BLaER1 treated with 17β-estradiol and CSF1 and Interleukin-3, amounts not matched to agents 10 nM and 100 nM (cell line): ENCODE measurements at regions not wholly inside any gene's neighbourhood (a gene's known extent, or its start where the extent isn't known, plus 50 kb on each side); places are given as distances from the start of the nearest gene placed in this dataset.
"Not testable (repeated sequence)": the region's sequence is repeated elsewhere in the genome, so short reads cannot be mapped to it uniquely, and the experiment has no call there.

Experiments used
- H3K27ac ChIP-seq, 11 experiments: shearing (Covaris generic); formaldehyde crosslinking; 2 replicates each; pipeline ENCODE4 v1.8.1; 2022
- H3K27me3 ChIP-seq, 11 experiments: shearing (Covaris generic); formaldehyde crosslinking; 2 replicates each; pipeline ENCODE4 v1.8.1; 2022
- H3K36me3 ChIP-seq, 11 experiments: shearing (Covaris generic); formaldehyde crosslinking; 2 replicates each; pipeline ENCODE4 v1.8.1; 2022
- H3K4me1 ChIP-seq, 10 experiments: shearing (Covaris generic); formaldehyde crosslinking; 2 replicates each; pipeline ENCODE4 v1.8.1; 2022
- H3K4me2 ChIP-seq, 11 experiments: shearing (Covaris generic); formaldehyde crosslinking; 2 replicates each; pipeline ENCODE4 v1.8.1; 2022
- H3K4me3 ChIP-seq, 10 experiments: shearing (Covaris generic); formaldehyde crosslinking; 2 replicates each; pipeline ENCODE4 v1.8.1; 2022
- H3K9ac ChIP-seq, 11 experiments: shearing (Covaris generic); formaldehyde crosslinking; 2 replicates each; pipeline ENCODE4 v1.8.1; 2022
- H3K9me3 ChIP-seq, 11 experiments: shearing (Covaris generic); formaldehyde crosslinking; replicated peaks in 1 of 11; 2 replicates each; pipeline ENCODE4 v1.8.1; 2022
- H4K20me1 ChIP-seq, 11 experiments: shearing (Covaris generic); formaldehyde crosslinking; 2 replicates each; pipeline ENCODE4 v1.8.1; 2022
- Cebpa-rat ChIP-seq, 11 experiments: shearing (Covaris generic); IDR thresholded peaks; 2 replicates each; pipeline ENCODE4 v1.8.1; 2022

GRCh38 chr2:38141501-38141900 is 65.5 kb upstream of the CYP1B1 start:
- H4K20me1 ChIP-seq = no peaks in the 10 kb centered on the region
- TF ChIP-seq Cebpa-rat (IDR thresholded peaks at IDR 0.05) = no peak
- peaks cover 8 to 21% (median 19%) of the 10 kb centered on the region in 11 experiments; a peak in 17 of 22 replicates for H3K9me3 ChIP-seq
- peak overlapping the region in 2 of 11 experiments; percentile 40 to 50; a peak in 3 of 22 replicates for H3K4me2 ChIP-seq
- H3K36me3 ChIP-seq = no peaks in the 10 kb centered on the region
- H3K27ac ChIP-seq = no peak overlapping the region
- peaks cover 0 to 29% (median 3%) of the 10 kb centered on the region in 10 experiments; a peak in 11 of 20 replicates for H3K4me1 ChIP-seq
- H3K9ac ChIP-seq = no peak overlapping the region
- no peak overlapping the region for H3K4me3 ChIP-seq
- no peaks in the 10 kb centered on the region for H3K27me3 ChIP-seq

DNA sequence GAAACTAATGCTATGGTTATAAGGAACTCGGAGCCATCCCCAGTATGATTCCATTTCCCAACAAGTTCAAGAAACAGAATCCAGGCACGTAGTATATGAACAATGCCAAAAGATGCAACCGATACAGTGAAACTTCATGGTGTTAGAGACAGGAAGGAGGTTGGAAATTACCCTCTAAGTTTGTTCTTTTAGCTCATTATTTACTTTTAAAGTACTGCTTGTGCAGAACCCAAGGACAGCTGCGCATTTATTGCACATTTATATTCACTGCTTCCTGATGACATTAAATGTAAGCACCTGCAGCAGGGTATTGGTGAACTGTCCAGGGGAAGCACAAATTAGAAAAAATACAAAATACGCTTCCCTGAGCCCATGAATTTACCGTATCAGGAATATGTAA is 63.0 kb upstream of the CYP1B1 start:
- no peak overlapping the region for H3K27ac ChIP-seq
- H3K4me3 ChIP-seq = no peak overlapping the region
- H4K20me1 ChIP-seq = no peaks in the 10 kb centered on the region
- H3K4me2 ChIP-seq = no peak overlapping the region
- no peaks in the 10 kb centered on the region for H3K36me3 ChIP-seq
- no peak for TF ChIP-seq Cebpa-rat (IDR thresholded peaks at IDR 0.05)
- H3K4me1 ChIP-seq = peaks cover 0 to 10% (median 0%) of the 10 kb centered on the region in 10 experiments; a peak in 1 of 20 replicates
- no peaks in the 10 kb centered on the region for H3K27me3 ChIP-seq
- peaks cover 7 to 21% (median 17%) of the 10 kb centered on the region in 11 experiments; a peak in 17 of 22 replicates for H3K9me3 ChIP-seq
- H3K9ac ChIP-seq = no peak overlapping the region

GRCh38 chr2:38138419-38138818 is 62.5 kb upstream of the CYP1B1 start:
- no peak for TF ChIP-seq Cebpa-rat (IDR thresholded peaks at IDR 0.05)
- Histone ChIP-seq H3K9me3 (peaks cover 2 to 17% (median 11%) of the 10 kb centered on the region in 11 experiments; a peak in 17 of 22 replicates), H3K27ac (no peak overlapping the region)

DNA sequence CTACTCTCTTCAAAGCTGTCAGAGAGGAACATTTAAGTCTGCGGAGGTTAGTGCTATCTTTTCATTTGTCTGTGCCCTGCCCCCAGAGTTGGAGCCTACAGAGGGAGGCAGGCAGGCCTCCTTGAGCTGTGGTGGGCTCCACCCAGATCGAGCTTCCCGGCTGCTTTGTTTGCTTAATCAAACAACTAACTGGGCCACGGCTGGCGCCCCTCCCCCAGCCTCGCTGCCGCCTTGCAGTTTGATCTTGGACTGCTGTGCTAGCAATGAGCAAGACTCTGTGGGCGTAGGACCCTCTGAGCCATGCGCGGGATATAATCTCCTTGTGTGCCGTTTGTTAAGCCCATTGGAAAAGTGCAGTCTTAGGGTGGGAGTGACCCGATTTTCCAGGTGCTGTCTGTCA is 62.0 kb upstream of the CYP1B1 start:
- peaks cover 0 to 14% (median 8%) of the 10 kb centered on the region in 11 experiments; a peak in 14 of 22 replicates for H3K9me3 ChIP-seq
- not testable (repeated sequence) for H3K4me1 ChIP-seq, H3K4me3 ChIP-seq, H3K9ac ChIP-seq, H3K27ac ChIP-seq, H3K36me3 ChIP-seq, H4K20me1 ChIP-seq, H3K27me3 ChIP-seq, H3K4me2 ChIP-seq

More at GRCh38 chr2:38138419-38138818, 62.5 kb upstream of the CYP1B1 start:
- no peaks in the 10 kb centered on the region for H4K20me1 ChIP-seq
- no peak overlapping the region for H3K4me3 ChIP-seq
- no peak overlapping the region for H3K9ac ChIP-seq
- no peak overlapping the region for H3K4me2 ChIP-seq
- no peaks in the 10 kb centered on the region for H3K27me3 ChIP-seq
- H3K4me1 ChIP-seq = peaks cover 0 to 9% (median 0%) of the 10 kb centered on the region in 10 experiments; a peak in 1 of 20 replicates
- no peaks in the 10 kb centered on the region for H3K36me3 ChIP-seq

DNA sequence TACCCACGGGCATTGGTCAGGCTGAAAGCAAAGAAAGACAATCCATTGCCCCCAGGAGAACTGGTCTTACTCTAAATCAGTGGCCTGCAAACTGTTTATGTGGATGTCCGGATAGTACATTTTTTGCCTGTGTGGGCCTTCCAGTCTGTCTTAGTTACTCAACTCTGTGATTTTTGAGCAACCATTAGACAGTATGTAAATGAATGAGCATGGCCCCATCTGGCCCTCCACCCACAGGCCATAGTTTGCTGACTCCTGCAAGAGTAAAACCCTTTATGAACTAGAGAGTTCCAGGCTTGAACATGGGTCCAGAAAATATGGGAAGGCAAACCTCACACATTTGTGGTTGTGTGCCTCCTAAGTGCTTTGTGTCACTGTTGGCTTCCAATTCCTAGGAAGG is 55.7 kb upstream of the CYP1B1 start:
- Histone ChIP-seq H3K36me3 (peaks cover 0 to 16% (median 4%) of the 10 kb centered on the region in 11 experiments; a peak in 7 of 22 replicates), H3K4me1 (peaks cover 0 to 54% (median 20%) of the 10 kb centered on the region in 10 experiments; a peak in 15 of 20 replicates), H3K9ac (no peak overlapping the region; a peak in 1 of 22 replicates), H3K9me3 (peaks cover 16 to 49% (median 19%) of the 10 kb centered on the region in 11 experiments), H3K27me3 (no peaks in the 10 kb centered on the region), H4K20me1 (no peaks in the 10 kb centered on the region), H3K27ac (peak overlapping the region in 3 of 11 experiments; percentile 94 to 96 (median 94); a peak in 6 of 22 replicates), H3K4me3 (no peak overlapping the region), H3K4me2 (peak overlapping the region in 3 of 11 experiments; percentile 73 to 93 (median 87); a peak in 6 of 22 replicates)
- TF ChIP-seq Cebpa-rat (IDR thresholded peaks at IDR 0.05) = no peak

GRCh38 chr2:38130876-38131275 is 54.9 kb upstream of the CYP1B1 start:
- Histone ChIP-seq H3K36me3 (peaks cover 0 to 16% (median 4%) of the 10 kb centered on the region in 11 experiments; a peak in 7 of 22 replicates), H3K9me3 (peaks cover 21 to 57% (median 26%) of the 10 kb centered on the region in 11 experiments), H3K4me2 (peak overlapping the region in 4 of 11 experiments; percentile 11 to 93 (median 80); a peak in 6 of 22 replicates), H3K9ac (no peak overlapping the region), H3K27ac (peak overlapping the region in 4 of 11 experiments; percentile 94 to 96 (median 94); a peak in 7 of 22 replicates), H3K4me1 (peaks cover 0 to 62% (median 20%) of the 10 kb centered on the region in 10 experiments; a peak in 15 of 20 replicates), H3K27me3 (no peaks in the 10 kb centered on the region), H4K20me1 (no peaks in the 10 kb centered on the region), H3K4me3 (no peak overlapping the region)
- no peak for TF ChIP-seq Cebpa-rat (IDR thresholded peaks at IDR 0.05)

- Histone ChIP-seq H4K20me1 (no peaks in the 10 kb centered on the region), H3K27me3 (no peaks in the 10 kb centered on the region), H3K4me2 (peak overlapping the region in 7 of 11 experiments; percentile 45 to 93 (median 73); a peak in 11 of 22 replicates), H3K9me3 (peaks cover 21 to 66% (median 35%) of the 10 kb centered on the region in 11 experiments), H3K36me3 (peaks cover 0 to 18% (median 4%) of the 10 kb centered on the region in 11 experiments; a peak in 7 of 22 replicates), H3K4me3 (no peak overlapping the region), H3K4me1 (peaks cover 0 to 66% (median 20%) of the 10 kb centered on the region in 10 experiments; a peak in 15 of 20 replicates), H3K27ac (peak overlapping the region in 8 of 11 experiments; percentile 71 to 96 (median 94); a peak in 16 of 22 replicates), H3K9ac (peak overlapping the region in 5 of 11 experiments; percentile 50 to 75 (median 72); a peak in 10 of 22 replicates)
- no peak for TF ChIP-seq Cebpa-rat (IDR thresholded peaks at IDR 0.05)
Observed at GRCh38 chr2:38129987-38130386, 54.0 kb upstream of the CYP1B1 start.

DNA sequence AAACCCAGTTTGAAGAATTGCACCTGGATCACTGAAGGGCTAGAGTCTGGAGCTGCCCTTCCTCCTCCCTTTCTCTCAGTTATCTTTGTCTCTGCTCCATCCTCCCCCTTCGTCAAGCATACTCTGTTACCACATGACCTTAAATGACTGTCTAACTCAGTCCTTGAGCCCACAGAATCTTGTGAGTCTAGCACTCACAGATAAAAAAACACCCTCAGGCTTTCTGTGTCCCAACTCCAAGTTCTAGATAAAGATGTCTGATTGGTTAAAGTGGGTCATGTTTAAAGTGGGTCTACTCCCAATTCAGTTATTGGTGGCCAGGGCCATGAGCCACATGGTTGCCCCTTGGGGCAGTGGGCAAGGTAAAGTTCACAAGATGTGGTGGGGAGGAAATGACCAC is 53.5 kb upstream of the CYP1B1 start:
- Histone ChIP-seq H3K27me3 (no peaks in the 10 kb centered on the region), H3K4me3 (no peak overlapping the region), H4K20me1 (no peaks in the 10 kb centered on the region), H3K9me3 (peaks cover 21 to 69% (median 35%) of the 10 kb centered on the region in 11 experiments), H3K9ac (peak overlapping the region in 5 of 11 experiments; percentile 50 to 75 (median 72); a peak in 11 of 22 replicates), H3K36me3 (peaks cover 0 to 18% (median 4%) of the 10 kb centered on the region in 11 experiments; a peak in 7 of 22 replicates), H3K4me2 (peak overlapping the region in 7 of 11 experiments; percentile 45 to 93 (median 73); a peak in 14 of 22 replicates), H3K27ac (peak overlapping the region in 8 of 11 experiments; percentile 71 to 96 (median 94); a peak in 16 of 22 replicates), H3K4me1 (peaks cover 0 to 66% (median 20%) of the 10 kb centered on the region in 10 experiments; a peak in 15 of 20 replicates)
- TF ChIP-seq Cebpa-rat (IDR thresholded peaks at IDR 0.05) = no peak

GRCh38 chr2:38128653-38129052 is 52.7 kb upstream of the CYP1B1 start:
- Histone ChIP-seq H3K9me3 (peaks cover 21 to 69% (median 35%) of the 10 kb centered on the region in 11 experiments), H3K27ac (peak overlapping the region in 9 of 11 experiments; percentile 9 to 96 (median 93); a peak in 17 of 22 replicates), H3K9ac (peak overlapping the region in 7 of 11 experiments; percentile 43 to 79 (median 75); a peak in 13 of 22 replicates), H3K36me3 (peaks cover 0 to 18% (median 4%) of the 10 kb centered on the region in 11 experiments; a peak in 7 of 22 replicates), H3K4me2 (peak overlapping the region in 8 of 11 experiments; percentile 26 to 93 (median 73); a peak in 15 of 22 replicates), H3K4me3 (peak overlapping the region in 2 of 10 experiments; percentile 9 to 50; a peak in 2 of 20 replicates), H4K20me1 (no peaks in the 10 kb centered on the region), H3K4me1 (peaks cover 0 to 74% (median 20%) of the 10 kb centered on the region in 10 experiments; a peak in 15 of 20 replicates), H3K27me3 (no peaks in the 10 kb centered on the region)
- TF ChIP-seq Cebpa-rat (IDR thresholded peaks at IDR 0.05) = peak in 8 of 11 experiments; percentile 20 to 91 (median 82); a peak in 15 of 22 replicates
